ENCODE measurements at regions not wholly inside any gene's neighbourhood (a gene's known extent, or its start where the extent isn't known, plus 50 kb on each side); places are given as distances from the start of the nearest gene placed in this dataset.

GRCh38 chr20:11212272-11212671 lies 538.5 kb upstream of the JAG1 start:
- Histone ChIP-seq H3K4me3 (no peak overlapping the region), H3K27ac (no peak overlapping the region)

- H3K4me3 ChIP-seq: no peak overlapping the region
- H3K27ac ChIP-seq: no peak overlapping the region
Observed at GRCh38 chr20:11212902-11213301, 539.1 kb upstream of the JAG1 start.

GRCh38 chr20:11214256-11214840 lies 540.5 kb upstream of the JAG1 start:
- no peak overlapping the region for H3K4me3 ChIP-seq
- no peak overlapping the region for H3K27ac ChIP-seq

GRCh38 chr20:11216451-11217314 lies 542.9 kb upstream of the JAG1 start:
- Histone ChIP-seq H3K4me3 (no peak overlapping the region), H3K27ac (peak overlapping the region in 4 of 21 experiments; percentile 13 to 59 (median 38))

- peak overlapping the region in 2 of 21 experiments; percentile 13 to 49 for H3K27ac ChIP-seq
- no peak overlapping the region for H3K4me3 ChIP-seq
Observed at GRCh38 chr20:11217326-11218172, 543.8 kb upstream of the JAG1 start.

GRCh38 chr20:11218173-11218680 lies 544.4 kb upstream of the JAG1 start:
- Histone ChIP-seq H3K4me3 (no peak overlapping the region), H3K27ac (peak overlapping the region in 1 of 21 experiments; percentile 1)

GRCh38 chr20:11219192-11219591 lies 545.4 kb upstream of the JAG1 start:
- H3K27ac ChIP-seq: no peak overlapping the region

GRCh38 chr20:11221046-11221445 lies 547.2 kb upstream of the JAG1 start:
- no peak overlapping the region for H3K27ac ChIP-seq
- no peak overlapping the region for H3K4me3 ChIP-seq

More at GRCh38 chr20:11219192-11219591, 545.4 kb upstream of the JAG1 start:
- no peak overlapping the region for H3K4me3 ChIP-seq

- no peak overlapping the region for H3K4me3 ChIP-seq
- no peak overlapping the region for H3K27ac ChIP-seq
Observed at GRCh38 chr20:11222243-11222642, 548.4 kb upstream of the JAG1 start.

GRCh38 chr20:11227602-11228001 lies 553.8 kb upstream of the JAG1 start:
- H3K27ac ChIP-seq: no peak overlapping the region
- no peak overlapping the region for H3K4me3 ChIP-seq

- H3K4me3 ChIP-seq: no peak overlapping the region
- peak overlapping the region in 8 of 21 experiments; percentile 12 to 58 (median 34) for H3K27ac ChIP-seq
Observed at GRCh38 chr20:11229772-11230171, 556.0 kb upstream of the JAG1 start.

GRCh38 chr20:11230999-11231398 lies 557.2 kb upstream of the JAG1 start:
- Histone ChIP-seq H3K4me3 (no peak overlapping the region), H3K27ac (no peak overlapping the region)

- Histone ChIP-seq H3K27ac (no peak overlapping the region), H3K4me3 (no peak overlapping the region)
Observed at GRCh38 chr20:11231742-11232648, 558.2 kb upstream of the JAG1 start.

- H3K27ac ChIP-seq: no peak overlapping the region
- H3K4me3 ChIP-seq: no peak overlapping the region
Observed at GRCh38 chr20:11232896-11233295, 559.1 kb upstream of the JAG1 start.

- H3K4me3 ChIP-seq: no peak overlapping the region
- H3K27ac ChIP-seq: peak overlapping the region in 2 of 21 experiments; percentile 11 to 17
Observed at GRCh38 chr20:11234181-11234580, 560.4 kb upstream of the JAG1 start.

- Histone ChIP-seq H3K4me3 (no peak overlapping the region), H3K27ac (peak overlapping the region in 2 of 21 experiments; percentile 17 to 49)
Observed at GRCh38 chr20:11234608-11235007, 560.8 kb upstream of the JAG1 start.

GRCh38 chr20:11235058-11235457 lies 561.3 kb upstream of the JAG1 start:
- Histone ChIP-seq H3K4me3 (no peak overlapping the region), H3K27ac (peak overlapping the region in 3 of 21 experiments; percentile 5 to 49 (median 12))

- Histone ChIP-seq H3K27ac (no peak overlapping the region), H3K4me3 (no peak overlapping the region)
Observed at GRCh38 chr20:11242320-11242719, 568.5 kb upstream of the JAG1 start.

- no peak overlapping the region for H3K27ac ChIP-seq
- no peak overlapping the region for H3K4me3 ChIP-seq
Observed at GRCh38 chr20:11245431-11245830, 571.6 kb upstream of the JAG1 start.

Measured in skin epidermis (tissue), 12 donors.